Hepatocyte (in vitro differentiated cells): ENCODE measurements at regions not wholly inside any gene's neighbourhood (a gene's known extent, or its start where the extent isn't known, plus 50 kb on each side); places are given as distances from the start of the nearest gene placed in this dataset.

Experiments used
- EZH2 ChIP-seq: fragments of 200-600 bp; sonication (generic); IDR thresholded peaks from 2 replicates; pipeline ENCODE4 v1.6.1; 2016; ENCODE audit warnings: antibody characterized with exemption, mild to moderate bottlenecking, borderline replicate concordance
- EZH2phosphoT487 ChIP-seq: fragments of 200-600 bp; sonication (generic); IDR thresholded peaks from one replicate; pipeline ENCODE4 v1.6.1; 2018; ENCODE audit warnings: antibody characterized with exemption, mild to moderate bottlenecking, low read depth, moderate library complexity; ENCODE audit not compliant: unreplicated experiment, severe bottlenecking
- TF ChIP-seq, protein P1 (sequence below): fragments of 200-600 bp; sonication (generic); IDR thresholded peaks from 2 replicates; pipeline ENCODE4 v1.5.1; 2016; ENCODE audit warnings: antibody characterized with exemption, mild to moderate bottlenecking; ENCODE audit not compliant: poor library complexity

DNA sequence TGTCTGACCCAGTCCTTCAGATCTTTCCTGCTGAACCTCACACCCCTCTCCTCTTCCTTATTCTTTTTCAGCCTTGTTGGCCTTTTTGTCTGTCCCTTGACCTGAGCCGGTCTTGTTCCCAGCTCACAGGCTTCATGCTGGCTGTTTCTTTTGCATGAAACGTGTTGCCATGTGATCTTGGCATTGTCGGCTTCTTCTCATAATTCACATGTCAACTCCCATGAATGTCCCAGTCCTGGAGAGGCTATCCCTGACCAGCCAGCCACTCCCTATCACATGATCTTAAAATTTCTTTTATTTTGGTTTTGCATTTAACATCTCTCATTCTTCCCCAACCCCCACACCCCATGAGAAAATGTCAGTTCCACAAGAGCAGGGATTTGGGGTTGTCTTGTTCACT is 131.2 kb upstream of the TSHZ2 start:
- TF ChIP-seq, protein P1, sequence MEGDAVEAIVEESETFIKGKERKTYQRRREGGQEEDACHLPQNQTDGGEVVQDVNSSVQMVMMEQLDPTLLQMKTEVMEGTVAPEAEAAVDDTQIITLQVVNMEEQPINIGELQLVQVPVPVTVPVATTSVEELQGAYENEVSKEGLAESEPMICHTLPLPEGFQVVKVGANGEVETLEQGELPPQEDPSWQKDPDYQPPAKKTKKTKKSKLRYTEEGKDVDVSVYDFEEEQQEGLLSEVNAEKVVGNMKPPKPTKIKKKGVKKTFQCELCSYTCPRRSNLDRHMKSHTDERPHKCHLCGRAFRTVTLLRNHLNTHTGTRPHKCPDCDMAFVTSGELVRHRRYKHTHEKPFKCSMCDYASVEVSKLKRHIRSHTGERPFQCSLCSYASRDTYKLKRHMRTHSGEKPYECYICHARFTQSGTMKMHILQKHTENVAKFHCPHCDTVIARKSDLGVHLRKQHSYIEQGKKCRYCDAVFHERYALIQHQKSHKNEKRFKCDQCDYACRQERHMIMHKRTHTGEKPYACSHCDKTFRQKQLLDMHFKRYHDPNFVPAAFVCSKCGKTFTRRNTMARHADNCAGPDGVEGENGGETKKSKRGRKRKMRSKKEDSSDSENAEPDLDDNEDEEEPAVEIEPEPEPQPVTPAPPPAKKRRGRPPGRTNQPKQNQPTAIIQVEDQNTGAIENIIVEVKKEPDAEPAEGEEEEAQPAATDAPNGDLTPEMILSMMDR: no peak
- TF ChIP-seq EZH2: no peak
- no peak for TF ChIP-seq EZH2phosphoT487
